ENCODE measurements at regions not wholly inside any gene's neighbourhood (a gene's known extent, or its start where the extent isn't known, plus 50 kb on each side); places are given as distances from the start of the nearest gene placed in this dataset.

GRCh38 chr9:102499468-102499867 is 495.7 kb upstream of the CYLC2 start:
- TF ChIP-seq, protein P1, sequence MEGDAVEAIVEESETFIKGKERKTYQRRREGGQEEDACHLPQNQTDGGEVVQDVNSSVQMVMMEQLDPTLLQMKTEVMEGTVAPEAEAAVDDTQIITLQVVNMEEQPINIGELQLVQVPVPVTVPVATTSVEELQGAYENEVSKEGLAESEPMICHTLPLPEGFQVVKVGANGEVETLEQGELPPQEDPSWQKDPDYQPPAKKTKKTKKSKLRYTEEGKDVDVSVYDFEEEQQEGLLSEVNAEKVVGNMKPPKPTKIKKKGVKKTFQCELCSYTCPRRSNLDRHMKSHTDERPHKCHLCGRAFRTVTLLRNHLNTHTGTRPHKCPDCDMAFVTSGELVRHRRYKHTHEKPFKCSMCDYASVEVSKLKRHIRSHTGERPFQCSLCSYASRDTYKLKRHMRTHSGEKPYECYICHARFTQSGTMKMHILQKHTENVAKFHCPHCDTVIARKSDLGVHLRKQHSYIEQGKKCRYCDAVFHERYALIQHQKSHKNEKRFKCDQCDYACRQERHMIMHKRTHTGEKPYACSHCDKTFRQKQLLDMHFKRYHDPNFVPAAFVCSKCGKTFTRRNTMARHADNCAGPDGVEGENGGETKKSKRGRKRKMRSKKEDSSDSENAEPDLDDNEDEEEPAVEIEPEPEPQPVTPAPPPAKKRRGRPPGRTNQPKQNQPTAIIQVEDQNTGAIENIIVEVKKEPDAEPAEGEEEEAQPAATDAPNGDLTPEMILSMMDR (IDR thresholded peaks at IDR 0.05), result no peak
- TF ChIP-seq EP300 (IDR thresholded peaks at IDR 0.05; ENCODE audit: low read depth) (no peak), POLR2A (IDR thresholded peaks at IDR 0.05) (no peak), POLR2AphosphoS5 (IDR thresholded peaks at IDR 0.05) (no peak)

Measured in transverse colon (tissue), 4 donors.